ENCODE measurements at regions not wholly inside any gene's neighbourhood (a gene's known extent, or its start where the extent isn't known, plus 50 kb on each side); places are given as distances from the start of the nearest gene placed in this dataset.

GRCh38 chr5:107100121-107100520 is 570.6 kb downstream of the EFNA5 start:
- no peak for DNase-seq
- Histone ChIP-seq H3K27ac (no peak overlapping the region), H3K4me1 (no peaks in the 10 kb centered on the region), H3K9me3 (replicated peaks) (no peaks in the 10 kb centered on the region; the same call in 1 of the 2 replicates), H3K27me3 (no peaks in the 10 kb centered on the region), H3K4me3 (no peak overlapping the region), H3K36me3 (no peaks in the 10 kb centered on the region)

GRCh38 chr5:107099506-107099905 is 571.2 kb downstream of the EFNA5 start:
- Histone ChIP-seq H3K4me1 (no peaks in the 10 kb centered on the region), H3K36me3 (no peaks in the 10 kb centered on the region), H3K27me3 (no peaks in the 10 kb centered on the region), H3K9me3 (replicated peaks) (no peaks in the 10 kb centered on the region; the same call in 1 of the 2 replicates), H3K4me3 (no peak overlapping the region), H3K27ac (no peak overlapping the region)
- DNase-seq = no peak

DNA sequence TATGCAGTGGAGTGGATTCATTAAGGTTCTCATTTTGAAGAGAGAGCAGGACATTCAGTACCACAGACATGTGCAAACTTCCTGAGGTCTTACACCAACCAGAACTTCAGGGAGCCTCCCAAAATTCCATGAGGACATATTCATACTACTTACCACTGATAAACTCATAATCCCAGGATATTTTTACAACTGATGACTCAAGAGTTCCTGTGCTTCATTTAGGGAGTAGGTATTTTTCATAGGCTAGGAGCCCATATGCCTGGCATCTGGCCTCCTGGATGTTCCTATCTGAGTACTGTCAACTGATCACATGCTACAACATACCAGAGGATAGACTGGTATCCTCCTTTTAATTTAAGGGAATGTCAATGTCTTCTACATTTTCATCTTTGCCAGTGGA is 578.0 kb downstream of the EFNA5 start:
- Histone ChIP-seq H3K4me1 (peaks cover 14% of the 10 kb centered on the region), H3K27ac (no peak overlapping the region), H3K4me3 (no peak overlapping the region), H3K9me3 (replicated peaks) (peaks cover 4% of the 10 kb centered on the region; the same call in 1 of the 2 replicates), H3K36me3 (no peaks in the 10 kb centered on the region), H3K27me3 (no peaks in the 10 kb centered on the region)
- DNase-seq = no peak

DNA sequence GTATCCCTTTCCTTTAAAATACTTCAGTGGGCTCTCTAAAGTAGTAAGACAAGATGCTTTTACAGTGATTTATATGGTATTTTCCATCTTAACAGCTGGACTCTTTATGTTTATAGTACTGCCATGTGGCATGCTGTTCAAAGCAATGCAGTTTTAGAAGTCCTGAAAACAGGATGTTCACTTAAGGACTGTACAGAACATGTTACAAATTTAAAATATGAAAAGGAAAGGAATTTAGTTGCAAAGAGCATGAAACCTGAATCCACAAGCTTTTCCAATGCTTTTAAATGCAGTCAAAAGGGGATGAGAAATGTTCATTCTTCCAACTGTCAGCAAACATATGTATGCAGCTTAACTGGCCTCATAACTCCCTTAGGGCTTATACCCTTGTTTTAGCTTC is 580.2 kb downstream of the EFNA5 start:
- Histone ChIP-seq H3K4me1 (peaks cover 14% of the 10 kb centered on the region), H3K27ac (peak overlapping the region; percentile 13; the same call in 1 of the 2 replicates), H3K36me3 (no peaks in the 10 kb centered on the region), H3K9me3 (replicated peaks) (peaks cover 4% of the 10 kb centered on the region; the same call in 1 of the 2 replicates), H3K4me3 (no peak overlapping the region), H3K27me3 (no peaks in the 10 kb centered on the region)
- DNase-seq = peak; percentile 22 to 69

DNA sequence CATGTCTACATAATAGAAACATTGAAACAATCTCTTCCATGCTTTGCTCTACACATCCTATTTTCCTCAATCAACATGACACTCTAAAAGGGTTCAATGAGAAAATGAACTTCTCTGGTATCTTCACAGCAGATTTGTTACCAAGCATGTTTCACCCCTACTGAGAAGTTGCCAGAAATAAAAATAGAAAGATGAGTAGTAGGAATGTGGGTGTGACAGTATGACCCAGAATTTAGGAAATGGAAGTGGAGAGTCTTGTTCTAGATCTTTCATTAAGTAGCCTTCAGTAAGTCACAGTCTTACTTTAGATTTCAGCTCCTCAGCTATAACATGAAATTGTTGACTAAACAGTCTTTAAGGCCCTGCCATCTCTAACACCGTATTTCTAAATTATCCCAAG is 581.8 kb downstream of the EFNA5 start:
- no peak overlapping the region for H3K4me3 ChIP-seq
- H3K27ac ChIP-seq = no peak overlapping the region
- H3K4me1 ChIP-seq = peaks cover 14% of the 10 kb centered on the region
- H3K27me3 ChIP-seq = no peaks in the 10 kb centered on the region
- no peak for DNase-seq
- peaks cover 4% of the 10 kb centered on the region; the same call in 1 of the 2 replicates for H3K9me3 ChIP-seq (replicated peaks)
- H3K36me3 ChIP-seq = no peaks in the 10 kb centered on the region

- Histone ChIP-seq H3K27ac (no peak overlapping the region), H3K27me3 (no peaks in the 10 kb centered on the region), H3K9me3 (replicated peaks) (no peaks in the 10 kb centered on the region), H3K36me3 (no peaks in the 10 kb centered on the region), H3K4me3 (no peak overlapping the region), H3K4me1 (peaks cover 7% of the 10 kb centered on the region)
- DNase-seq = no peak
These were observed 585.2 kb downstream of the EFNA5 start for GRCh38 chr5:107085572-107085971.

GRCh38 chr5:107074996-107075395 is 595.7 kb downstream of the EFNA5 start:
- Histone ChIP-seq H3K4me3 (no peak overlapping the region), H3K36me3 (no peaks in the 10 kb centered on the region), H3K27me3 (no peaks in the 10 kb centered on the region), H3K9me3 (replicated peaks) (no peaks in the 10 kb centered on the region), H3K4me1 (no peaks in the 10 kb centered on the region), H3K27ac (no peak overlapping the region)
- DNase-seq = no peak

GRCh38 chr5:107072967-107073366 is 597.8 kb downstream of the EFNA5 start:
- no peaks in the 10 kb centered on the region for H3K27me3 ChIP-seq
- no peak overlapping the region for H3K27ac ChIP-seq
- DNase-seq = no peak
- no peaks in the 10 kb centered on the region for H3K36me3 ChIP-seq
- no peaks in the 10 kb centered on the region for H3K9me3 ChIP-seq (replicated peaks)
- no peak overlapping the region for H3K4me3 ChIP-seq
- no peaks in the 10 kb centered on the region for H3K4me1 ChIP-seq

DNA sequence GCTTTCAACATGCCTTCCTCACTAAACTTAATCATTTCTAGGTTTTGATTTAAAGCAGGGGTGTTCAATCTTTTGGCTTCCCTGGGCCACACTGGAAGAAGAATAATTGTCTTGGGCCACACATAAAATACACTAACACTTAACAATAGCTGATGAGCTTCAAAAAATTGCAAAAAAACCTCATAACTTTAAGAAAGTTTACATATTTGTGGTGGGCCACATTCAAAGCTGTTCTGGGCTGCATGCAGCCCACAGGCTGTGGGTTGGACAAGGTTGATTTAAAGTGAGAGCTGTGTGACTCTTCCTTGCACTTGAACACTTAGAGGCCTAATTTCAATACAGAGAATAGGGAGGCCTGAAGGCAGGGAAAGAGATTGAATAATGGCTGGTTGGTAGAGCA is 598.3 kb downstream of the EFNA5 start:
- H3K27ac ChIP-seq = no peak overlapping the region
- no peak for DNase-seq
- H3K4me1 ChIP-seq = no peaks in the 10 kb centered on the region
- no peaks in the 10 kb centered on the region for H3K9me3 ChIP-seq (replicated peaks)
- H3K36me3 ChIP-seq = no peaks in the 10 kb centered on the region
- no peak overlapping the region for H3K4me3 ChIP-seq
- no peaks in the 10 kb centered on the region for H3K27me3 ChIP-seq

DNA sequence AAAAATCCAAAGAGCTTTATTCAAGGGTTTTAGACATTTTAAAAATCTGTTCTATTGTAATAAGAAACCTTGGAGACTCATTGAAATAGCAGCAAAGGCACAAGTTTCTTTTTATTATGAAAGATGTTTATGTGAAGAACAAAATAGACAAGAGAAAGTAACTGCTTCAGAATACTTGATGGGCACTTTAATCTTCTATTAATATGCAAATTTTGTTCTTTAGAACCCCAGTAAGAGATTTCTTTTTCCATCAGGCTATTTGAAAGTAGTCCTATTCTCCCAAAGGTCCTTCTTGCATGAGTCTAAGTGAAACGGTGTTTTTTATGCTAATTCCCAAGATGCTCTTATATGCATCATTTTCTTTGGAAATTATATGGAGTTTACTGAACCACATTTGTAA is 602.0 kb downstream of the EFNA5 start:
- DNase-seq = no peak
- no peaks in the 10 kb centered on the region for H3K36me3 ChIP-seq
- H3K9me3 ChIP-seq (replicated peaks) = no peaks in the 10 kb centered on the region; the same call in 1 of the 2 replicates
- H3K4me3 ChIP-seq = no peak overlapping the region
- no peak overlapping the region for H3K27ac ChIP-seq
- no peaks in the 10 kb centered on the region for H3K4me1 ChIP-seq
- H3K27me3 ChIP-seq = no peaks in the 10 kb centered on the region

DNA sequence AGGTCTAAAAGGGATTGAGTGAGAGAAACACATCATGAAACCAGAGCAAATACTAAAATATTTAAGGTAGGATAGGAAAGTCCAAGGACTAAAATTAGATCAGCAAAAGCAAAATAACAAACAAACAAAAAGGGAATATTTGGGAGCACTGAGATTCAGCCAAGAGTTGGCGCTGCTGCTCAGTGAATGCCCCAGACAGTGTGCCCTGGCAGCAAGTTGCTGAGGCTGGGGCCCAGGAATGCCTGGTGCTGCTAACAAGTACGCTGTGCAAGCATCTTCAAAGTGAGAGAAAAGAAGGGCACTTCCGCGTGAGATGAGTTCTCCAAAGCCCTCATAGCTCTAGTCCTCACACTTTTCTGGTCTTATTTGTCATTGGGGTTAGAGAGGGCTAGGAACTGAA is 603.3 kb downstream of the EFNA5 start:
- DNase-seq = no peak
- no peaks in the 10 kb centered on the region for H3K4me1 ChIP-seq
- no peak overlapping the region for H3K27ac ChIP-seq
- H3K4me3 ChIP-seq = no peak overlapping the region
- no peaks in the 10 kb centered on the region; the same call in 1 of the 2 replicates for H3K9me3 ChIP-seq (replicated peaks)
- no peaks in the 10 kb centered on the region for H3K27me3 ChIP-seq
- no peaks in the 10 kb centered on the region for H3K36me3 ChIP-seq

DNA sequence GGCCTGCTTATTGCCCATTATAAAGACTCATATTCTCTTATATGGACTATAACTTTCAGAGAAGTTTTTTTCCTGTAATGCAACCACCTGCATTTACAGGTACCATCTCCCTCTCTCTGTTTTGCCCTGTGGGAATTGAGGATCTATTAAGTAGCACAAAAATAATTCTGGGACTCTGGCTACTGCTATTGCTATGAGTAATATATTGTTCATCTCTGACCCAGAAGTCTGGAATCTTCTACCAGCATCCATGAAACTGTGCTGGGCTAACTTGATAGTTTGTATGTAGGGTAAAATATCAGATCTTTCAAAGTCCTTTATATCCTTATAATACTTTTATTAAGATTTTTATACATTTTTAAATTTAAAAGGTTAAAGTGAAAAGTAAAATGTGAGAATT is 607.2 kb downstream of the EFNA5 start:
- Histone ChIP-seq H3K9me3 (replicated peaks) (no peaks in the 10 kb centered on the region; the same call in 1 of the 2 replicates), H3K4me3 (no peak overlapping the region), H3K36me3 (no peaks in the 10 kb centered on the region), H3K4me1 (peaks cover 12% of the 10 kb centered on the region), H3K27ac (no peak overlapping the region), H3K27me3 (no peaks in the 10 kb centered on the region)
- DNase-seq = no peak

DNA sequence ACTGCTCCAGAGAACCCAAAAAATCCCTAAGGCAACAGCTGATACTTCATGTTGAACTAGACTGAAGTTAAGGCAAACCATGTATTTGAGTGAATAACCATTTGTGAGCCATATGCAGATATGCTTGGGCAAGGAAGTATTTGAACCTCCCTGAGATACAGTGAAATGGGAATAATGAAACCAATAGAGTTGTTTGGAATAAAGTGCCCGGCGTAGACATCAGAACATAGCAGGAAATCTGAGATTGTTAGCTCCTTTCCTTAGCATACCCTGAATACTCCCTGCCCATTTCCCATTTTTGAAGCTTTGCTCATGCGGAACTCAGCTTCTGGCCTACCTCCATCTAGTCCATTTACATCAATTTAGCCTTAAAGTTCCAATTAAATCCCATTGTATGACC is 611.9 kb downstream of the EFNA5 start:
- Histone ChIP-seq H3K4me1 (peaks cover 12% of the 10 kb centered on the region), H3K9me3 (replicated peaks) (no peaks in the 10 kb centered on the region), H3K4me3 (no peak overlapping the region), H3K27ac (no peak overlapping the region), H3K36me3 (no peaks in the 10 kb centered on the region), H3K27me3 (no peaks in the 10 kb centered on the region)
- no peak for DNase-seq

DNA sequence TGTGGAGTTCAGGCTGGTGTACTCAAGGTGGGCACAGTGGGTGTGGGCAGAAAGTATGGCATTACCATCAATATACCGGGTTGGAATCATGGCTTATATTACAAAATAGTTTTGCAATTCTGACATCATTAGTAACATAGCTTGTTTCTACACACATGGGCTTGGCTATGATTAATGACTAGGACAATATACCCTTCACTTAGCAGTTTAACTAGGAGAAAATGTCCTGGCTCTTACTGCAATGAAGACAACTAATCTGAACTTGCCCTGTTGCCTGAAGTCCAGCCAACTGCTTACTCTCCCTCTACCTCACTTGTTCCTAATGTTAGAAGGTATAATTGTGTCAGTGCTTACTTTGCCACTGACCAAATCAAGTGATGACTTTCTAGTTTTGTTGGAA is 612.5 kb downstream of the EFNA5 start:
- no peak overlapping the region for H3K27ac ChIP-seq
- H3K27me3 ChIP-seq = no peaks in the 10 kb centered on the region
- DNase-seq = no peak
- no peak overlapping the region for H3K4me3 ChIP-seq
- H3K9me3 ChIP-seq (replicated peaks) = no peaks in the 10 kb centered on the region
- H3K36me3 ChIP-seq = no peaks in the 10 kb centered on the region
- peaks cover 12% of the 10 kb centered on the region for H3K4me1 ChIP-seq

GRCh38 chr5:107056278-107056677 is 614.5 kb downstream of the EFNA5 start:
- no peak overlapping the region for H3K27ac ChIP-seq
- no peaks in the 10 kb centered on the region for H3K36me3 ChIP-seq
- H3K27me3 ChIP-seq = no peaks in the 10 kb centered on the region
- peaks cover 11% of the 10 kb centered on the region for H3K4me1 ChIP-seq
- no peak overlapping the region for H3K4me3 ChIP-seq
- no peak for DNase-seq
- no peaks in the 10 kb centered on the region for H3K9me3 ChIP-seq (replicated peaks)

DNA sequence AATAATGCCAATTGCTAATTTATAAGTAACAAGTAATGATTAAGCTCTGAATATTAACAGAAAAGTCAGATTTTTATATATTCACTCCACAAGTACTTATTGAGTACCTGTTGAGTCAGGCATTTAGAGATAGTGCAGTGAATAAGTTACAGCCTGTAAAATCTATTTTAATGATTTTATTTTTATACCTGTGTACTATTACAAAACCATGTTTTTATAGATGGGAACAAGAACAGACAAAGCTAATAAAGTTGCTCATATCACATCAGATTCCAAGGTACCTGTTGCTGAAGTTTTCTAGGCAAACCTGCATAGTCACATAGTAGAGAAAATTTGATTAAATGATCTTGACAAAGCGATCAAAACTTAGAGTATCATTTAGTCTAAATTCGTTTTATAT is 623.7 kb downstream of the EFNA5 start:
- no peaks in the 10 kb centered on the region for H3K27me3 ChIP-seq
- no peak overlapping the region for H3K27ac ChIP-seq
- no peak overlapping the region for H3K4me3 ChIP-seq
- no peaks in the 10 kb centered on the region for H3K4me1 ChIP-seq
- no peaks in the 10 kb centered on the region for H3K36me3 ChIP-seq
- DNase-seq = no peak
- no peaks in the 10 kb centered on the region for H3K9me3 ChIP-seq (replicated peaks)

Data from SJCRH30 (cell line).